ENCODE measurements at regions not wholly inside any gene's neighbourhood (a gene's known extent, or its start where the extent isn't known, plus 50 kb on each side); places are given as distances from the start of the nearest gene placed in this dataset.

- TF ChIP-seq POLR2A (IDR thresholded peaks at IDR 0.05) (no peak), CTCF (IDR thresholded peaks at IDR 0.05) (no peak)
These were observed 123.3 kb upstream of the CDK1 start for GRCh38 chr10:60654813-60655464.

Measured in heart left ventricle (tissue), 13 donors.